ENCODE measurements at regions not wholly inside any gene's neighbourhood (a gene's known extent, or its start where the extent isn't known, plus 50 kb on each side); places are given as distances from the start of the nearest gene placed in this dataset.

GRCh38 chr1:39141925-39142324, 62.6 kb upstream of the MACF1 start:
- peak; percentile 87 for DNase-seq

GRCh38 chr1:39142401-39143060, 62.0 kb upstream of the MACF1 start:
- DNase-seq: peak; percentile 93

- DNase-seq: no peak
Observed at GRCh38 chr1:39144924-39145323, 59.6 kb upstream of the MACF1 start.

GRCh38 chr1:39145331-39145965, 59.0 kb upstream of the MACF1 start:
- no peak for DNase-seq

GRCh38 chr1:39146681-39147080, 57.8 kb upstream of the MACF1 start:
- DNase-seq: no peak

GRCh38 chr1:39147099-39148025, 57.1 kb upstream of the MACF1 start:
- no peak for DNase-seq

GRCh38 chr1:39148942-39149341, 55.6 kb upstream of the MACF1 start:
- DNase-seq: no peak

- DNase-seq: no peak
Observed at GRCh38 chr1:39149509-39149908, 55.0 kb upstream of the MACF1 start.

GRCh38 chr1:39150779-39151178, 53.7 kb upstream of the MACF1 start:
- no peak for DNase-seq

GRCh38 chr1:39151267-39151666, 53.2 kb upstream of the MACF1 start:
- DNase-seq: no peak

GRCh38 chr1:39152923-39153322, 51.6 kb upstream of the MACF1 start:
- DNase-seq: no peak

- DNase-seq: peak; percentile 70
Observed at GRCh38 chr1:39153684-39154083, 50.8 kb upstream of the MACF1 start.

- DNase-seq: peak; percentile 96
Observed at GRCh38 chr1:39154553-39155421, 49.7 kb upstream of the MACF1 start.

All from islet precursor cell (in vitro differentiated cells).